CD14-positive monocyte (primary cell): ENCODE measurements at regions not wholly inside any gene's neighbourhood (a gene's known extent, or its start where the extent isn't known, plus 50 kb on each side); places are given as distances from the start of the nearest gene placed in this dataset.
A peak's percentile ranks its signal among the peaks of the same experiment; 100 is the strongest.

Experiments
- DNase-seq, 3 donors: peaks; one replicate each; pipeline ENCODE4 v3.0.0-alpha.2; 2011 to 2022
- H2AFZ ChIP-seq: 2 replicates; pipeline ENCODE4 v1.6.0; 2012; ENCODE audit warnings: mild to moderate bottlenecking, low read depth, low read length, inconsistent platforms; ENCODE audit not compliant: insufficient read depth, poor library complexity, severe bottlenecking
- H3K27ac ChIP-seq, 2 donors: 1 replicate in 1 of 2; 2 replicates in 1 of 2; pipeline ENCODE4 v1.5.1; 2012 to 2013; ENCODE audit warnings: low read length in 2 of 2, control low read depth in 1 of 2, inconsistent platforms in 1 of 2, low read depth in 1 of 2, mild to moderate bottlenecking in 1 of 2
- H3K27me3 ChIP-seq, 2 donors: one replicate each; pipeline versions ENCODE4 v1.6.0 to v1.6.1; 2011 to 2013; ENCODE audit warnings: low read length in 2 of 2; ENCODE audit not compliant: control insufficient read depth in 2 of 2, insufficient read depth in 2 of 2
- H3K36me3 ChIP-seq, 2 donors: replicated peaks in 1 of 2; 1 replicate in 1 of 2; 2 replicates in 1 of 2; pipeline versions ENCODE4 v1.5.1 to v1.6.1; 2012 to 2013; ENCODE audit warnings: low read length in 2 of 2, control low read depth in 1 of 2, inconsistent platforms in 1 of 2, mild to moderate bottlenecking in 1 of 2; ENCODE audit not compliant: insufficient read depth in 2 of 2, control insufficient read depth in 1 of 2
- H3K4me1 ChIP-seq, 2 donors: 1 replicate in 1 of 2; 2 replicates in 1 of 2; pipeline versions ENCODE4 v1.5.1 to v1.6.1; 2012 to 2013; ENCODE audit warnings: low read length in 2 of 2, control low read depth in 1 of 2, inconsistent platforms in 1 of 2, mild to moderate bottlenecking in 1 of 2, moderate library complexity in 1 of 2; ENCODE audit not compliant: insufficient read depth in 2 of 2, control insufficient read depth in 1 of 2
- H3K4me2 ChIP-seq: replicated peaks from 2 replicates; pipeline ENCODE3; 2012; ENCODE audit warnings: low read length, moderate library complexity, mild to moderate bottlenecking; ENCODE audit not compliant: poor library complexity, severe bottlenecking; ENCODE audit errors: extremely low read depth
- H3K4me3 ChIP-seq, 3 experiments: fragments of 200-600 bp in 1 of 3; sonication (generic) in 1 of 3; replicated peaks in 1 of 3; 1 replicate in 2 of 3; 2 replicates in 1 of 3; pipeline ENCODE4 v1.5.1; 2011 to 2013; ENCODE audit warnings: low read length in 3 of 3, mild to moderate bottlenecking in 3 of 3, control low read depth in 2 of 3, low read depth in 2 of 3, inconsistent platforms in 1 of 3, moderate library complexity in 1 of 3
- H3K79me2 ChIP-seq: 2 replicates; pipeline ENCODE4 v1.6.0; 2012; ENCODE audit warnings: mild to moderate bottlenecking, control low read depth, inconsistent platforms, low read length, moderate library complexity; ENCODE audit not compliant: insufficient read depth
- H3K9ac ChIP-seq: 2 replicates; pipeline ENCODE4 v1.6.0; 2017; ENCODE audit warnings: low read length, mild to moderate bottlenecking; ENCODE audit not compliant: insufficient read depth, poor library complexity, severe bottlenecking
- H3K9me3 ChIP-seq, 2 donors: replicated peaks in 1 of 2; 1 replicate in 1 of 2; 2 replicates in 1 of 2; pipeline versions ENCODE4 v1.5.1 to v1.6.1; 2012 to 2013; ENCODE audit warnings: low read length in 2 of 2, control low read depth in 1 of 2; ENCODE audit not compliant: control insufficient read depth in 1 of 2, insufficient read depth in 1 of 2
- H4K20me1 ChIP-seq: 2 replicates; pipeline ENCODE4 v1.6.0; 2012; ENCODE audit warnings: mild to moderate bottlenecking, low read length, control low read depth, moderate library complexity; ENCODE audit not compliant: insufficient read depth
- H3K27ac Mint-ChIP-seq, 7 donors: one replicate each; pipeline ENCODE4 v1.8.0; 2020; ENCODE audit warnings: mild to moderate bottlenecking in 7 of 7, mixed read lengths in 7 of 7, moderate library complexity in 6 of 7, inconsistent platforms in 2 of 7
- H3K27me3 Mint-ChIP-seq, 3 donors: one replicate each; pipeline ENCODE4 v1.8.0; 2021 to 2022; ENCODE audit warnings: low read depth in 3 of 3, mild to moderate bottlenecking in 3 of 3, mixed read lengths in 3 of 3, moderate library complexity in 3 of 3, inconsistent platforms in 1 of 3
- H3K36me3 Mint-ChIP-seq, 2 donors: one replicate each; pipeline ENCODE4 v1.8.0; 2020; ENCODE audit warnings: mixed read lengths in 2 of 2, inconsistent platforms in 1 of 2, mild to moderate bottlenecking in 1 of 2
- H3K4me1 Mint-ChIP-seq: one replicate; pipeline ENCODE4 v1.8.0; 2020; ENCODE audit warnings: mild to moderate bottlenecking, mixed read lengths
- H3K4me3 Mint-ChIP-seq, 2 donors: one replicate each; pipeline ENCODE4 v1.8.0; 2020; ENCODE audit warnings: mild to moderate bottlenecking in 2 of 2, mixed read lengths in 2 of 2, moderate library complexity in 1 of 2
- H3K9me3 Mint-ChIP-seq, 7 donors: one replicate each; pipeline ENCODE4 v1.8.0; 2020 to 2022; ENCODE audit warnings: mixed read lengths in 7 of 7, mild to moderate bottlenecking in 6 of 7, moderate library complexity in 6 of 7, inconsistent platforms in 2 of 7
- WGBS: methylation state at CpG from one replicate; pipeline ENCODE4 v1.1.5; 2013; ENCODE audit warnings: missing lambda C conversion rate; ENCODE audit not compliant: insufficient coverage; 5-methylcytosine and 5-hydroxymethylcytosine counted together
- intact Hi-C, 2 donors: fragments of 100-400 bp; cut with micrococcal nuclease; formaldehyde crosslinking; loops; one replicate each; pipeline versions ENCODE4 v1.15.0 to v1.15.1; 2023
- TF ChIP-seq, protein P1 (sequence below): fragments of 200-600 bp; IDR thresholded peaks from one replicate; pipeline ENCODE4 v1.8.0; 2022; ENCODE audit warnings: antibody characterized with exemption, mild to moderate bottlenecking

DNA sequence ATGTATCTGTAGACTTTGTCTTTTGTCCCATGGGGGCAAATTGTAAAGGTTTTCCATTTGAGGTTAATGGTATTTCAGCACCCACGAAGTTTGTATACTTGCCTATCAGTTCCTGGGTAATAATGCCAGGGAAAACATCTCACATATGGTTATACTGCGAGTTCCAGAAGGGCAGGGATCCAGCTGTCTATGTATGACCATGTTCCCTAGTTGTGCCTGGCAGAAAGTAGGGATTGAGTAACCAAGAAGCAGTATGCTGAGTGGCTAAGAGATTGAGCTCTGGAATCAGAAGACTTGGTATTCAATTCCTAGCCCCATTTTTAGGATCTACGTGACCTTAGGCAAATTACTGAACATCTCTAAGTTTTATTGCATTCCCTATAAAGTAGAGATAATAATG lies 173.2 kb upstream of the PWP1 start:
- H3K9ac ChIP-seq = no peak overlapping the region
- 100% methylated on average over 1 of the region's 3 CpGs for WGBS

DNA sequence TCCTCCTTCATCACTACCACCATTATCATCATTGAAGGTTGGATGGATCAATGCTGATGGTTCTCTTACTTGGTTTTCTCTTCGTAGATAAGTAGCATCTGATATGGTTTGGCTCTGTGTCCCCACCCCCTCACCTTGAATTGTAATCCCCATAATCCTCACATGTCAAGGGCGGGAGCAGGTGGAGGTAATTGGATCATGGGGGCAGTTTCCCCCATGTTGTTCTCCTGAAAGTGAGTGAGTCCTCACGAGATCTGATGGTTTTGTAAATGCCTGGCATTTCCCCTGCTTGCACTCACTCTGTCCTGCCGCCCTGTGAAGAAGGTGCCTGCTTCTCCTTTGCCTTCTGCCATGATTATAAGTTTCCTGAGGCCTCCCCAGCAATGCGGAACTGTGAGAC lies 172.4 kb upstream of the PWP1 start:
- H3K79me2 ChIP-seq = no peaks in the 10 kb centered on the region

More for the DNA sequence above, 173.2 kb upstream of the PWP1 start:
- Histone ChIP-seq H3K4me1 (no peaks in the 10 kb centered on the region), H3K27ac (no peak overlapping the region), H3K4me3 (no peak overlapping the region), H3K4me2 (no peak overlapping the region), H3K36me3 (no peaks in the 10 kb centered on the region), H3K79me2 (no peaks in the 10 kb centered on the region), H3K27me3 (no peaks in the 10 kb centered on the region), H3K9me3 (no peaks in the 10 kb centered on the region), H2AFZ (no peak overlapping the region), H4K20me1 (no peaks in the 10 kb centered on the region)
- Mint-ChIP-seq H3K36me3 (no peaks in the 10 kb centered on the region), H3K27ac (no peak overlapping the region), H3K9me3 (peaks cover 0 to 3% (median 0%) of the 10 kb centered on the region in 7 donors), H3K4me1 (peaks cover 13% of the 10 kb centered on the region), H3K4me3 (no peak overlapping the region), H3K27me3 (peaks cover 0 to under 1% (median 0%) of the 10 kb centered on the region in 3 donors)
- intact Hi-C loops = no loop called here
- TF ChIP-seq, protein P1, sequence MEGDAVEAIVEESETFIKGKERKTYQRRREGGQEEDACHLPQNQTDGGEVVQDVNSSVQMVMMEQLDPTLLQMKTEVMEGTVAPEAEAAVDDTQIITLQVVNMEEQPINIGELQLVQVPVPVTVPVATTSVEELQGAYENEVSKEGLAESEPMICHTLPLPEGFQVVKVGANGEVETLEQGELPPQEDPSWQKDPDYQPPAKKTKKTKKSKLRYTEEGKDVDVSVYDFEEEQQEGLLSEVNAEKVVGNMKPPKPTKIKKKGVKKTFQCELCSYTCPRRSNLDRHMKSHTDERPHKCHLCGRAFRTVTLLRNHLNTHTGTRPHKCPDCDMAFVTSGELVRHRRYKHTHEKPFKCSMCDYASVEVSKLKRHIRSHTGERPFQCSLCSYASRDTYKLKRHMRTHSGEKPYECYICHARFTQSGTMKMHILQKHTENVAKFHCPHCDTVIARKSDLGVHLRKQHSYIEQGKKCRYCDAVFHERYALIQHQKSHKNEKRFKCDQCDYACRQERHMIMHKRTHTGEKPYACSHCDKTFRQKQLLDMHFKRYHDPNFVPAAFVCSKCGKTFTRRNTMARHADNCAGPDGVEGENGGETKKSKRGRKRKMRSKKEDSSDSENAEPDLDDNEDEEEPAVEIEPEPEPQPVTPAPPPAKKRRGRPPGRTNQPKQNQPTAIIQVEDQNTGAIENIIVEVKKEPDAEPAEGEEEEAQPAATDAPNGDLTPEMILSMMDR = no peak
- DNase-seq = no peak

More for the DNA sequence above, 172.4 kb upstream of the PWP1 start:
- 80% methylated on average over 1 of the region's 5 CpGs for WGBS
- H3K27me3 Mint-ChIP-seq = no peaks in the 10 kb centered on the region
- no peak overlapping the region for H3K4me3 Mint-ChIP-seq
- no peaks in the 10 kb centered on the region for H3K9me3 ChIP-seq
- H3K4me1 Mint-ChIP-seq = peaks cover 13% of the 10 kb centered on the region
- intact Hi-C loops = no loop called here
- H4K20me1 ChIP-seq = no peaks in the 10 kb centered on the region
- no peaks in the 10 kb centered on the region for H3K27me3 ChIP-seq
- no peak overlapping the region for H3K4me3 ChIP-seq
- H3K4me2 ChIP-seq = no peak overlapping the region
- H3K27ac ChIP-seq = no peak overlapping the region
- TF ChIP-seq, protein P1 = no peak
- peaks cover 0 to 3% (median 0%) of the 10 kb centered on the region in 7 donors for H3K9me3 Mint-ChIP-seq
- H3K9ac ChIP-seq = no peak overlapping the region
- peak overlapping the region in 1 of 7 donors; percentile 3 for H3K27ac Mint-ChIP-seq
- no peak for DNase-seq
- no peaks in the 10 kb centered on the region for H3K4me1 ChIP-seq
- H3K36me3 Mint-ChIP-seq = no peaks in the 10 kb centered on the region
- no peak overlapping the region for H2AFZ ChIP-seq
- H3K36me3 ChIP-seq = no peaks in the 10 kb centered on the region
